PC-3 (cell line): ENCODE measurements at regions not wholly inside any gene's neighbourhood (a gene's known extent, or its start where the extent isn't known, plus 50 kb on each side); places are given as distances from the start of the nearest gene placed in this dataset. TPM values are rescaled to one million over a fixed set of nuclear protein-coding genes. Genes with fewer than 3 reads are reported as not detected.

Experiments used
- microRNA-seq: library from miRNA; unstranded; fragments of <30 nt; microRNA quantifications from one replicate; pipeline ENCODE4 v1.1.0, GENCODE V29; 2020; ENCODE audit not compliant: unreplicated experiment

Small RNAs in the stretch of these regions (microRNA-seq; reads per million reads assigned to microRNA genes)
- gene MIR5093 = not detected
